Stomach smooth muscle (tissue), 2 donors: ENCODE measurements at regions not wholly inside any gene's neighbourhood (a gene's known extent, or its start where the extent isn't known, plus 50 kb on each side); places are given as distances from the start of the nearest gene placed in this dataset.

Source experiments
- H3K27ac ChIP-seq: one replicate; pipeline ENCODE4 v1.7.0; 2013; ENCODE audit warnings: mild to moderate bottlenecking, low read length, inconsistent platforms
- H3K27me3 ChIP-seq, 2 donors: one replicate each; pipeline ENCODE4 v1.7.0; 2013; ENCODE audit warnings: low read length in 2 of 2; ENCODE audit not compliant: insufficient read depth in 2 of 2, control insufficient read depth in 1 of 2
- H3K36me3 ChIP-seq, 2 donors: one replicate each; pipeline ENCODE4 v1.7.0; 2013; ENCODE audit warnings: low read length in 2 of 2; ENCODE audit not compliant: control insufficient read depth in 2 of 2, insufficient read depth in 2 of 2
- H3K4me1 ChIP-seq: one replicate; pipeline ENCODE4 v1.7.0; 2013; ENCODE audit warnings: low read length; ENCODE audit not compliant: control insufficient read depth, insufficient read depth
- H3K4me3 ChIP-seq, 2 donors: one replicate each; pipeline ENCODE4 v1.7.0; 2013; ENCODE audit warnings: low read length in 2 of 2
- H3K9ac ChIP-seq, 2 donors: one replicate each; pipeline ENCODE4 v1.7.0; 2013; ENCODE audit warnings: low read length in 2 of 2, mild to moderate bottlenecking in 1 of 2
- H3K9me3 ChIP-seq, 2 donors: one replicate each; pipeline ENCODE4 v1.7.0; 2013; ENCODE audit warnings: low read length in 2 of 2; ENCODE audit not compliant: control insufficient read depth in 2 of 2
- donor health status: healthy.
- donor health status: Pancreatic carcinoma.

DNA sequence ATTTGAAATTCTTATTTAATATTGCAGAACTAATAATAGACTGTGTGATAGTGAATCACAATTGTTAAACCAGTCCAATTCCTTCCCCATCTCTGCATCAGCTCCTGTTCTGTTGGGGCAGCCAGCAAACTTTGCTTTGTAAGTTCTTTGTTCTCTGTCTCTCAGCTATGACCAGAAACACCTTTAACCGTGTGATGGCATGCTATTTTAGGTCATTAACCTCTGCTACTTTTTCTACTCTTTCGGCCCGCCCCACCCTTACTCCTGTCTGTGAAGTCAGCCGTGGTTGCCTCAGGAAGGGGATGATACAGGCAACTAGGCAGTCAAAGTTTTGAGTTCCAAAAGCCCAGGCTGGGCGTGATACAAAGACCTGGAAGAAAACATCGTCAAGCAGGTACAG, 51.3 kb upstream of the EGFL6 start:
- no peaks in the 10 kb centered on the region for H3K27me3 ChIP-seq
- no peak overlapping the region for H3K4me3 ChIP-seq
- no peak overlapping the region for H3K9ac ChIP-seq
- no peak overlapping the region for H3K27ac ChIP-seq
- H3K36me3 ChIP-seq = no peaks in the 10 kb centered on the region
- H3K9me3 ChIP-seq = no peaks in the 10 kb centered on the region
- H3K4me1 ChIP-seq = no peaks in the 10 kb centered on the region

DNA sequence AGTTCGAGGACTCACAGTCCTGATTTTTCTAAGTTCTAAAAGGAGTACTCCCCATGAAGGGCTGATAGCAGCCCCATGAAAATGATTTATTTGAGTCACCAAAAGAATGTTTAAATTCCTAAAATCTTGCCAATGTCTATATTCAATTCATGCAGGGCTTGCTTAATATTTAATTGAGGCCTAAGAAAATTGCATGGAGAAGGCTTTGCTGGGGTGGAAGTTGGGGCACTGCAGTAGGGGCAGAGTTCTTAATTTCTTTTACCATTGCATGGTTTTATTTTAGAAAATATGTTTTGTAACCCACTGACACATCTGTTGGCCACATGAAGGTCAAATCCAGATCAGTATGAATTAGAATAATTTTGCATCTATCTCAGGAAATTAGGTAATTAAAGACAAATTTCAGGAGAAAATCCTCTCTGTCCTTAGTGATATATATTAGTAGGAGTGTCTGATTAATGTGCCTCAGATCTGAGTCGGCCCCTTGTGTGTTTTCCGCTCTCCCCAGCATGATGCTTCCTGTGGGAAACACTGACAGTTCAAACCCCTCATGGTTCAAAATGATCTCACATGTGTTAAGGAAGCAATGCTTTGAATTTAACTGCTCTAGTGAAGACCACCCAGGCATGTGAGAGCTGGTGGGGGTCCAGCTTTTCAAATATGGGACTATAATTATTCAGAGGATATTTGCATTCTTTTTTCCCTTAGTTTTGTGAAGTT, 54.0 kb upstream of the EGFL6 start:
- Histone ChIP-seq H3K27me3 (peaks cover 0 to 2% of the 10 kb centered on the region in 2 donors), H3K27ac (no peak overlapping the region), H3K9me3 (no peaks in the 10 kb centered on the region), H3K4me3 (no peak overlapping the region), H3K36me3 (no peaks in the 10 kb centered on the region), H3K9ac (no peak overlapping the region), H3K4me1 (no peaks in the 10 kb centered on the region)

- no peak overlapping the region for H3K4me3 ChIP-seq
- H3K9me3 ChIP-seq = no peaks in the 10 kb centered on the region
- H3K9ac ChIP-seq = no peak overlapping the region
- H3K27me3 ChIP-seq = peaks cover 0 to 6% of the 10 kb centered on the region in 2 donors
- no peaks in the 10 kb centered on the region for H3K36me3 ChIP-seq
- no peaks in the 10 kb centered on the region for H3K4me1 ChIP-seq
- no peak overlapping the region for H3K27ac ChIP-seq
Observed at GRCh38 chrX:13511944-13512330, 57.5 kb upstream of the EGFL6 start.

DNA sequence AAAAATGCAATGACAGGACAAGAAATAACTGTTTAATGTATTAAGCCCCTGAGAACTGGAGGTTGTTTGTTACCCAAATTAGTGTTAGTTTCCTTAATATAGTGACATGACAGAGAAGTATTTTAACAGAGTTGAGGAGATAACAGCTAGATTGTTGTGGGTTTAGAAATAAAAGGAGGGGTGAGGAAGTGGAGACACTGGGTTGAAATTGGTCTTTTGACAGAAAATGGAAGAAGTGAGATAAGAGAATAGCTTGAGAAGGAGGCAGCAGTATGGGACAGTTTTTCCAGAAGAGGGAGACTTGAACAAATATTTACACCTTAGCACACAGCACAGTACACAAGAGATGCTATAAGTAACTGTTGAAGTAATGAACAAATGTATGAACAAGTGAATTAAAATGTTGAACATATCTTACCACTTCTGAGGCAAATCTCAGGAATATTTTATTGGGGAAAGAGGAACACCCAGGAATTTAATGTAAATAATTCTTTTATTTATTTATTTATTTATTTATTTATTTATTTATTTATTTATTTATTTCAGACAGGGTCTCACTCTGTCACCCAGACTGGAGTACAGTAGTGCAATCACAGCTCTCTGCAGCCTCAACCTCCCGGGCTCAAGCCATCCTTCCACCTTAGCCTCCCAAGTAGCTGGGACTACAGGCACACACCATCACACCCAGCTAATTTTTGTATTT, 58.0 kb upstream of the EGFL6 start:
- Histone ChIP-seq H3K4me3 (no peak overlapping the region), H3K4me1 (no peaks in the 10 kb centered on the region), H3K27ac (no peak overlapping the region), H3K27me3 (peaks cover 0 to 6% of the 10 kb centered on the region in 2 donors), H3K9me3 (no peaks in the 10 kb centered on the region), H3K36me3 (no peaks in the 10 kb centered on the region), H3K9ac (no peak overlapping the region)

- Histone ChIP-seq H3K27ac (no peak overlapping the region), H3K4me3 (no peak overlapping the region), H3K9ac (no peak overlapping the region), H3K4me1 (no peaks in the 10 kb centered on the region), H3K27me3 (peaks cover 0 to 11% of the 10 kb centered on the region in 2 donors), H3K9me3 (no peaks in the 10 kb centered on the region), H3K36me3 (no peaks in the 10 kb centered on the region)
Observed at GRCh38 chrX:13507893-13508292, 61.5 kb upstream of the EGFL6 start.

DNA sequence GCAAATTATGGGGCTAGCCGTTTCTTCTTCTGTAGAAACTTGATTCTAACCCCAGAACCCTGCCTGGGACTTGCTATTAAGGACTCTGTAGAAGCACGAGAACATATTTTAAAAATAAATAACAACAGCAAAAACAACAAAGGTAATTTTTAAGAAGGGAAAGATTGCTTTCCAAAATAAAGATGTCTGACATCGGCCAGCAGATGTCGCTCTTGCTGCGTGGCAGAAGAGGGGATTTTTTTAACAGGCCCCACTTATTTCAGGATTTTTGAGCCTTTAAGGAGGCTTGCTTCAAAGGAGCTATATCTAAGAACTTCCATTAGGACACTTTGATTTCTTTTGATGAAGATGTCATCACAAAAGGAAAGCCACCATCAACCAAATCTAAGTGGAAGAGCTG, 62.8 kb upstream of the EGFL6 start:
- H3K27ac ChIP-seq = no peak overlapping the region
- H3K4me1 ChIP-seq = no peaks in the 10 kb centered on the region
- H3K9me3 ChIP-seq = no peaks in the 10 kb centered on the region
- no peak overlapping the region for H3K4me3 ChIP-seq
- peaks cover 0 to 9% of the 10 kb centered on the region in 2 donors for H3K27me3 ChIP-seq
- no peaks in the 10 kb centered on the region for H3K36me3 ChIP-seq
- H3K9ac ChIP-seq = no peak overlapping the region

DNA sequence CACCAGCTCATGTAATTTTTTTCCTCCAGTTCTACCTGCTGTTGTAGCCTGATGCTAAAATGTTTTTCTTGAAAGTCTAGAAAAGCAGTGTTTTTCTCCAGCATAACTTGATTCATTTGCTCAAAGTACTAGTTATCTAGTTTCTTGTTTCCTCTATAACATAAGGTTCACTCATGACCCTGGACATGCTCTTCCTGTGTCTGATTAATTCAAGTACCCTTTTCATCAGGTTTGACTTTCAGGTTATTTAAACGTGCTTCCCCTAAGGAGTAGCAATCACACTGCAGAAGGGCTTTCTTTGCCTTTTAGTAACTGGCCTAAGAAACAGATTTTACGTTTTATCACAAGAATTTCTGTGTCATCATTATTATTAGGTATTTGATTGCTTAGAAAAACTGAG, 66.8 kb upstream of the EGFL6 start:
- H3K9me3 ChIP-seq = no peaks in the 10 kb centered on the region
- no peak overlapping the region for H3K4me3 ChIP-seq
- H3K27ac ChIP-seq = no peak overlapping the region
- H3K27me3 ChIP-seq = peaks cover 0 to 8% of the 10 kb centered on the region in 2 donors
- H3K9ac ChIP-seq = no peak overlapping the region
- no peaks in the 10 kb centered on the region for H3K4me1 ChIP-seq
- H3K36me3 ChIP-seq = no peaks in the 10 kb centered on the region

DNA sequence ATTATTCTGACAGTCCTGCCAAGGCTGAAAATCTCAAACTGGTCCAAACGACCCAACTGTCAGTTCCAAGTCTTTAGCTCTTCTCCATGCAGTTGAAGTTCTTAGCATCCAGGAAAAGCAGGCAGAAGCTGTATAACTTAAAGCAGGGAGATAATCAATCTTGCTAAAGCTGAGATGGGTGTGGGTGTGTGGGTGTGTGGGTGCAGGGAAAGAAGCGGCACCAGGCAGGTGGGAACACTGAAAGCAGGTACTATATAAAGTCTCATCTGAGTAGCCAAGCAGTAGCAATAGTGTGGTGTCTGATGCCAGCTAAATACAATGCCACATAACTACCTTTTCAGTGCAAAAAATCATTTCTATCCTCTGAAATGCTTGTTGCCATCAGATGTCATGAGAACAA, 69.7 kb upstream of the EGFL6 start:
- peaks cover 0 to 13% of the 10 kb centered on the region in 2 donors for H3K27me3 ChIP-seq
- no peak overlapping the region for H3K27ac ChIP-seq
- H3K36me3 ChIP-seq = no peaks in the 10 kb centered on the region
- no peak overlapping the region for H3K9ac ChIP-seq
- H3K4me3 ChIP-seq = no peak overlapping the region
- no peaks in the 10 kb centered on the region for H3K9me3 ChIP-seq
- no peaks in the 10 kb centered on the region for H3K4me1 ChIP-seq

DNA sequence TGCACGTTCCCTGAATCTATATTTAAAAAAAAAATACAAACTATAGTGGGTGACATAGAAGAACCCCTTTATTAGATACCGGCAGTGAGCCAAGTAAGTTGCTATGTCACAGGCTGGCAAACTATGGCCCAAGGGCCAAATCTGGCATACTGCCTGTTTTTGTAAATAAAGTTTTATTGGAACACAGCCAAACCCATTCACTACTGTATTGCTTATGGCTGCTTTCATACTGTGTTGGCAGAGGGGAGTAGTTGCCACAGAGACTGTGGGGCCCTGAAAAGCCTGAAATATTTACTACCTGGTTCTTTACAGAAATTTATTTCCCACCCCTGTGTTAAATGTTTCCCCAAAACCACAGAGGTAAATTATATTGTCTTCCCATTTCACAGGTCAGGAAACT, 71.2 kb upstream of the EGFL6 start:
- Histone ChIP-seq H3K27me3 (peaks cover 0 to 15% of the 10 kb centered on the region in 2 donors), H3K4me3 (no peak overlapping the region), H3K4me1 (no peaks in the 10 kb centered on the region), H3K9ac (no peak overlapping the region), H3K36me3 (no peaks in the 10 kb centered on the region), H3K9me3 (no peaks in the 10 kb centered on the region), H3K27ac (no peak overlapping the region)

DNA sequence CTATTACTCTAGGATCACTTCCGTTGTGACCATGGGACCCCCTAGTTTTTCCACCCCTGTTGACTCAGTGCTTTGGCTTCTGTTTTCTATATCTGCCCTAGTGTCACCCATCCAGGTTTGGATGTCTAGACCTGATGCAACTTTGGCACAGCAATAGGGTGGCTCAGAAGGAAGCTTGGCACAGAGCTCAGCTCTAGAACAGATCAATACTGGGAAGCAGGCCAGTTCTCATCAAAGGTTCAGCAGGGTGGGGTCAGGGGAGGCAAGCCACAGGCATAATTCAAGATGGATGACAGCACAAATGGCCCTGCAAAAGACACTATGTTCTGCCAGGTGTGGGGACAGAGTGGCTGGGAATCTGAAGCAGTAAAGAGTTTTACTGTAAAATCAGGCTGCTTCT, 74.2 kb upstream of the EGFL6 start:
- Histone ChIP-seq H3K9ac (no peak overlapping the region), H3K4me3 (no peak overlapping the region), H3K4me1 (no peaks in the 10 kb centered on the region), H3K9me3 (no peaks in the 10 kb centered on the region), H3K27ac (no peak overlapping the region), H3K27me3 (peaks cover 0 to 15% of the 10 kb centered on the region in 2 donors), H3K36me3 (no peaks in the 10 kb centered on the region)

GRCh38 chrX:13494562-13494961, 74.8 kb upstream of the EGFL6 start:
- no peaks in the 10 kb centered on the region for H3K36me3 ChIP-seq
- H3K27ac ChIP-seq = no peak overlapping the region
- H3K4me1 ChIP-seq = no peaks in the 10 kb centered on the region
- H3K4me3 ChIP-seq = no peak overlapping the region
- H3K9me3 ChIP-seq = no peaks in the 10 kb centered on the region
- peaks cover 0 to 13% of the 10 kb centered on the region in 2 donors for H3K27me3 ChIP-seq
- no peak overlapping the region for H3K9ac ChIP-seq
